ENCODE measurements at regions not wholly inside any gene's neighbourhood (a gene's known extent, or its start where the extent isn't known, plus 50 kb on each side); places are given as distances from the start of the nearest gene placed in this dataset.

GRCh38 chr1:220979371-220979770 lies 100.1 kb downstream of the HLX start:
- H2AFZ ChIP-seq (ENCODE audit: low read depth, low read length) = no peak overlapping the region
- no peak overlapping the region for H3K4me3 ChIP-seq (ENCODE audit: low read length)
- H3K36me3 ChIP-seq (ENCODE audit: insufficient read depth, low read length) = no peaks in the 10 kb centered on the region
- no peaks in the 10 kb centered on the region for H3K9me3 ChIP-seq (ENCODE audit: low read length)
- H3K27ac ChIP-seq (ENCODE audit: low read length) = no peak overlapping the region
- TF ChIP-seq, protein P1, sequence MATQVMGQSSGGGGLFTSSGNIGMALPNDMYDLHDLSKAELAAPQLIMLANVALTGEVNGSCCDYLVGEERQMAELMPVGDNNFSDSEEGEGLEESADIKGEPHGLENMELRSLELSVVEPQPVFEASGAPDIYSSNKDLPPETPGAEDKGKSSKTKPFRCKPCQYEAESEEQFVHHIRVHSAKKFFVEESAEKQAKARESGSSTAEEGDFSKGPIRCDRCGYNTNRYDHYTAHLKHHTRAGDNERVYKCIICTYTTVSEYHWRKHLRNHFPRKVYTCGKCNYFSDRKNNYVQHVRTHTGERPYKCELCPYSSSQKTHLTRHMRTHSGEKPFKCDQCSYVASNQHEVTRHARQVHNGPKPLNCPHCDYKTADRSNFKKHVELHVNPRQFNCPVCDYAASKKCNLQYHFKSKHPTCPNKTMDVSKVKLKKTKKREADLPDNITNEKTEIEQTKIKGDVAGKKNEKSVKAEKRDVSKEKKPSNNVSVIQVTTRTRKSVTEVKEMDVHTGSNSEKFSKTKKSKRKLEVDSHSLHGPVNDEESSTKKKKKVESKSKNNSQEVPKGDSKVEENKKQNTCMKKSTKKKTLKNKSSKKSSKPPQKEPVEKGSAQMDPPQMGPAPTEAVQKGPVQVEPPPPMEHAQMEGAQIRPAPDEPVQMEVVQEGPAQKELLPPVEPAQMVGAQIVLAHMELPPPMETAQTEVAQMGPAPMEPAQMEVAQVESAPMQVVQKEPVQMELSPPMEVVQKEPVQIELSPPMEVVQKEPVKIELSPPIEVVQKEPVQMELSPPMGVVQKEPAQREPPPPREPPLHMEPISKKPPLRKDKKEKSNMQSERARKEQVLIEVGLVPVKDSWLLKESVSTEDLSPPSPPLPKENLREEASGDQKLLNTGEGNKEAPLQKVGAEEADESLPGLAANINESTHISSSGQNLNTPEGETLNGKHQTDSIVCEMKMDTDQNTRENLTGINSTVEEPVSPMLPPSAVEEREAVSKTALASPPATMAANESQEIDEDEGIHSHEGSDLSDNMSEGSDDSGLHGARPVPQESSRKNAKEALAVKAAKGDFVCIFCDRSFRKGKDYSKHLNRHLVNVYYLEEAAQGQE (IDR thresholded peaks at IDR 0.05; ENCODE audit: borderline replicate concordance) = no peak
- TF ChIP-seq TAF1 (IDR thresholded peaks at IDR 0.05; ENCODE audit: low read depth) (no peak), RAD21 (conservative IDR thresholded peaks at IDR 0.05) (no peak), POLR2AphosphoS5 (IDR thresholded peaks at IDR 0.05) (no peak), SMC3 (conservative IDR thresholded peaks at IDR 0.05; ENCODE audit: poor library complexity) (no peak), EZH2 (IDR thresholded peaks at IDR 0.05; ENCODE audit: borderline replicate concordance, insufficient read depth, low read length, poor library complexity, severe bottlenecking) (no peak), MXI1 (conservative IDR thresholded peaks at IDR 0.05; ENCODE audit: poor library complexity, severe bottlenecking) (no peak), EP300 (conservative IDR thresholded peaks at IDR 0.05; ENCODE audit: poor library complexity, severe bottlenecking) (no peak)
- TF ChIP-seq, protein P2, sequence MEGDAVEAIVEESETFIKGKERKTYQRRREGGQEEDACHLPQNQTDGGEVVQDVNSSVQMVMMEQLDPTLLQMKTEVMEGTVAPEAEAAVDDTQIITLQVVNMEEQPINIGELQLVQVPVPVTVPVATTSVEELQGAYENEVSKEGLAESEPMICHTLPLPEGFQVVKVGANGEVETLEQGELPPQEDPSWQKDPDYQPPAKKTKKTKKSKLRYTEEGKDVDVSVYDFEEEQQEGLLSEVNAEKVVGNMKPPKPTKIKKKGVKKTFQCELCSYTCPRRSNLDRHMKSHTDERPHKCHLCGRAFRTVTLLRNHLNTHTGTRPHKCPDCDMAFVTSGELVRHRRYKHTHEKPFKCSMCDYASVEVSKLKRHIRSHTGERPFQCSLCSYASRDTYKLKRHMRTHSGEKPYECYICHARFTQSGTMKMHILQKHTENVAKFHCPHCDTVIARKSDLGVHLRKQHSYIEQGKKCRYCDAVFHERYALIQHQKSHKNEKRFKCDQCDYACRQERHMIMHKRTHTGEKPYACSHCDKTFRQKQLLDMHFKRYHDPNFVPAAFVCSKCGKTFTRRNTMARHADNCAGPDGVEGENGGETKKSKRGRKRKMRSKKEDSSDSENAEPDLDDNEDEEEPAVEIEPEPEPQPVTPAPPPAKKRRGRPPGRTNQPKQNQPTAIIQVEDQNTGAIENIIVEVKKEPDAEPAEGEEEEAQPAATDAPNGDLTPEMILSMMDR (IDR thresholded peaks at IDR 0.05; ENCODE audit: poor library complexity, severe bottlenecking) = no peak
- H3K27me3 ChIP-seq (ENCODE audit: insufficient read depth, low read depth, low read length) = no peaks in the 10 kb centered on the region
- H3K79me2 ChIP-seq (replicated peaks; ENCODE audit: insufficient read depth, low read length) = no peaks in the 10 kb centered on the region
- no peak overlapping the region for H3K9ac ChIP-seq (ENCODE audit: low read length)
- H4K20me1 ChIP-seq (ENCODE audit: insufficient read depth) = no peaks in the 10 kb centered on the region
- H3F3A ChIP-seq (ENCODE audit: insufficient read depth, low read length, poor library complexity, severe bottlenecking) = no peaks in the 10 kb centered on the region
- H3K9me2 ChIP-seq (ENCODE audit: insufficient read depth, low read length) = no peaks in the 10 kb centered on the region
- no peak overlapping the region for H3K4me2 ChIP-seq (ENCODE audit: low read length)

- Histone ChIP-seq H3K9me3 (ENCODE audit: low read length) (no peaks in the 10 kb centered on the region), H3F3A (ENCODE audit: insufficient read depth, low read length, poor library complexity, severe bottlenecking) (no peaks in the 10 kb centered on the region), H4K20me1 (ENCODE audit: insufficient read depth) (no peaks in the 10 kb centered on the region), H2AFZ (ENCODE audit: low read depth, low read length) (no peak overlapping the region), H3K4me3 (ENCODE audit: low read length) (no peak overlapping the region), H3K4me2 (ENCODE audit: low read length) (no peak overlapping the region), H3K27ac (ENCODE audit: low read length) (no peak overlapping the region), H3K9me2 (ENCODE audit: insufficient read depth, low read length) (no peaks in the 10 kb centered on the region), H3K27me3 (ENCODE audit: insufficient read depth, low read depth, low read length) (no peaks in the 10 kb centered on the region), H3K36me3 (ENCODE audit: insufficient read depth, low read length) (no peaks in the 10 kb centered on the region), H3K79me2 (replicated peaks; ENCODE audit: insufficient read depth, low read length) (no peaks in the 10 kb centered on the region), H3K9ac (ENCODE audit: low read length) (no peak overlapping the region)
- TF ChIP-seq RAD21 (conservative IDR thresholded peaks at IDR 0.05) (no peak), EP300 (conservative IDR thresholded peaks at IDR 0.05; ENCODE audit: poor library complexity, severe bottlenecking) (no peak), SMC3 (conservative IDR thresholded peaks at IDR 0.05; ENCODE audit: poor library complexity) (no peak), MXI1 (conservative IDR thresholded peaks at IDR 0.05; ENCODE audit: poor library complexity, severe bottlenecking) (no peak), POLR2AphosphoS5 (IDR thresholded peaks at IDR 0.05) (no peak), EZH2 (IDR thresholded peaks at IDR 0.05; ENCODE audit: borderline replicate concordance, insufficient read depth, low read length, poor library complexity, severe bottlenecking) (no peak), TAF1 (IDR thresholded peaks at IDR 0.05; ENCODE audit: low read depth) (no peak)
- TF ChIP-seq, protein P1 (IDR thresholded peaks at IDR 0.05; ENCODE audit: borderline replicate concordance) = no peak
- TF ChIP-seq, protein P2 (IDR thresholded peaks at IDR 0.05; ENCODE audit: poor library complexity, severe bottlenecking) = no peak
Measured at GRCh38 chr1:220982686-220983085, 103.4 kb downstream of the HLX start.
